Testis (tissue), 2 donors: ENCODE measurements at regions not wholly inside any gene's neighbourhood (a gene's known extent, or its start where the extent isn't known, plus 50 kb on each side); places are given as distances from the start of the nearest gene placed in this dataset.

ENCODE experiments used
- CTCF ChIP-seq, 3 experiments: fragments of 450-650 bp in 2 of 3; fragments of 200-600 bp in 1 of 3; sonication (generic) in 1 of 3; IDR thresholded peaks; one replicate each; pipeline ENCODE4 v1.5.1; 2016 to 2019; ENCODE audit warnings: antibody characterized with exemption in 3 of 3, mild to moderate bottlenecking in 2 of 3, moderate library complexity in 1 of 3
- POLR2A ChIP-seq: fragments of 450-650 bp; IDR thresholded peaks from one replicate; pipeline ENCODE4 v1.6.1; 2017; ENCODE audit warnings: antibody characterized with exemption, mild to moderate bottlenecking, moderate library complexity

- no peak for TF ChIP-seq CTCF (IDR thresholded peaks at IDR 0.05)
- no peak for TF ChIP-seq POLR2A
Observed at GRCh38 chr1:199734186-199734585, 293.3 kb upstream of the NR5A2 start.
